GM21447 (cell line): ENCODE measurements at regions not wholly inside any gene's neighbourhood (a gene's known extent, or its start where the extent isn't known, plus 50 kb on each side); places are given as distances from the start of the nearest gene placed in this dataset.

Source experiments
- ATAC-seq: cut with Tn5 transposase; IDR thresholded peaks from one replicate; pipeline ENCODE4 v1.9.1; 2021; ENCODE audit not compliant: unreplicated experiment

GRCh38 chr13:105202354-105202753, 1333.1 kb downstream of the EFNB2 start:
- ATAC-seq = peak; percentile 55

GRCh38 chr13:105201351-105201750, 1334.1 kb downstream of the EFNB2 start:
- ATAC-seq = no peak

GRCh38 chr13:105200181-105200580, 1335.3 kb downstream of the EFNB2 start:
- no peak for ATAC-seq

DNA sequence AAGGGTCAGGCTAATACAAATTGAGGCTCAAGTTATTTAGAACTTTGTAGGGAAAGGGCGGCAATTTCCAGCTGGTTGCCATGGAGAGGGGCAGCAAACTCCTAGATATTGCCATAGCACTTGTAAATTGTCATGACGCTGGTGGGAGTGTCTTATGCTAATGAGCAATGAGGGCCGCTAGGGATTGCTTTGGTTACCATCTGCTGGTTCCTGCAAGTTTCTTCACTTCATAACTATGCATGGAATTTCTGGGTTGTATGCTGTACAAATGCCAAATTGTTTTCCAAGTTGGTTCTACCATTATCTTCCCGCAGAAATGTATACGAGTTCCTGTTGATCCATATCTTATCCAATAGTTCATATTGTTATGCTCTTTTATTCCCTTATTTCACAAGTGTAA, 1339.4 kb downstream of the EFNB2 start:
- ATAC-seq = no peak

- no peak for ATAC-seq
Observed at GRCh38 chr13:105193026-105193425, 1342.4 kb downstream of the EFNB2 start.

DNA sequence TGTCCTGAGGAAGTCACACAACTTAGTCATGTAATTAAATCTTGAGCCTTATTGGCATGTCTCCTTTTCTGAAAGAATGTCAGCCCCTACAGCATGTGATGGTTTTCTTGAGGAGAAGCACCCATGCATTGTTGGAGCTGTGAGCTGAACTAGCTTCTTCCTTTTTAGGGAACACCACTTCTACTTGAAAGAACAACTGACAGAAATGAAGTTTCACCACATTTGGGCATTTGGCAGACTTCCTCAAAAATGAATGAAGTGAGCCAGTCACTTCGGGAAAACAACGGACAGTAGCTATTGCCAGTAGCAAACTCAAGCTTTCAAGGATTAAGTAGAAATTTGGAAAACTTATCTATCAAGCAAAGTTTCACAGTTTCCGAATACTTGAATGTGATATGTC, 1351.3 kb downstream of the EFNB2 start:
- ATAC-seq = no peak

GRCh38 chr13:105177265-105177900, 1358.1 kb downstream of the EFNB2 start:
- ATAC-seq = no peak

DNA sequence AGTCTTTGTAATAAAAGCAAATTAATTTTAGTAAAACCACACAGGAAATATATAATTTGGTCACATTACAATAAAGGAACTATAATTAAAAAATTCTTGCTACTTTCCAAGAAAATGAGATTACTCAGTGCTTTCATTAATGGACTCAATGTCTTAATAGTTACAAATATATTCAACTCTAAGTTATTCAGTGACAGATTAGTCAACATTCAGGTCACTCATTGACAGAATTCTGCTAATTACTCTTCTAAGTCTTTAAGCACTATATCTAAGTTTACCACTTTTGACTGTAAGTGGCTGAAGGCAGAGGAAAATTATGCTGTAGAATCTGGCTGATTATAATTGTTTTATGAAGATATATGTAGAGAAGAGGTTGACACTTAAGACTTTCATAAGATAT, 1365.0 kb downstream of the EFNB2 start:
- ATAC-seq = no peak

DNA sequence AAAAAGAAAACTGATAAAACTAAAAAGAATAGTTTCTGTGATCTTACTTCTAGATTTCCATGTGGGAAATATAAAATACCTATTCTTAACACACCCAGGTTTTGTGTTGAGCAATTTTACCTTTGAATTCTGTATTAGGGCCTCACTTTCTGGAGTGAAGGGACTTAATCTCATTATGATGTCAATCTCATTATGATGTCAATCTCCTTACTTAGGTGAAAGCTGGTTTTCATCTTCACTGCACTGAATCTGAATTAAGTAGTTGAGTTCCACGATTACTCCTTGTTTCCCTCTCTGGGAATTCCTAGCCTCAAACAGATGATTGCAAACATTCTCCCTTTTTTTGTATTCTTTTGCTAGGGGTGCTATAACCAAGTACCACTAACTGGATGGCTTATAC, 1367.2 kb downstream of the EFNB2 start:
- no peak for ATAC-seq

GRCh38 chr13:105167385-105167784, 1368.1 kb downstream of the EFNB2 start:
- ATAC-seq = no peak

- ATAC-seq = peak; percentile 86
Observed at GRCh38 chr13:105165449-105166125, 1369.9 kb downstream of the EFNB2 start.

- no peak for ATAC-seq
Observed at GRCh38 chr13:105159841-105160240, 1375.6 kb downstream of the EFNB2 start.

GRCh38 chr13:105153611-105154010, 1381.9 kb downstream of the EFNB2 start:
- ATAC-seq = no peak

DNA sequence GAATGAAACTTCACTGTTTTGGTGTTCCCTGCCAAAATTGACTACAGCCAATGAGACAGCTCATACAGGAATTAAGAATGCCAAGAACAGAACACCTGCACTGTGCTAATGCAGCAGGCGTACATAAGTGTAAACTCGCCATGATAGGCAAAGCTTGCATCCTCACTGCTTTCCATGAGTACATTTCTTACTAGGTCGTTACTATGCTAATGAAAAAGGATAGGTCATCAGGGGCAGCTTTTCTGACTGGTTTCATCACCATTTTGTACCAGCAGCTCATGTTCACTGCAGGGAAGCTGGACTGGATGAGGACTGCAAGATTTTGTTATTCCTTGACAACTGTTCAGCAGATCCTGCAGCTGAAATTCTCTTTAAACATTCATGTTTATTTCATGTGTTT, 1383.8 kb downstream of the EFNB2 start:
- ATAC-seq = no peak

DNA sequence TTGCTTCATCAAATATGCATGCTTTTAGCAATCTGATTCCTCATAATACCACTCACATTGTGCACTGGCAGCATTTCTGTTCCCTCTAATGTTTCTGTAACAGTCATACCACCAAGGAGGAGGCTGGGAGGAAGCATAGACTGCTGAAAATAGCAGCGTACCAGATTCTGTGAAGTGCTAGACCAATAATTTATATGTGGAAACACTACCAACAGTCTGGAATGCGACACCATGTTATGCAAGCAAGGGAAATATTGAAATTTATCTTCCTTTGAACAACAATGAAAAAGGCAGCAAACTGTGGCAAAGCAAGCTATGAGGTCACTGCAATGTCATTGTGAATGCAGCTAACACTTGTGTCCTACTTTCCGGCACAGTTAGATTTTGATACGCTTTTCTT, 1388.0 kb downstream of the EFNB2 start:
- no peak for ATAC-seq

- no peak for ATAC-seq
Observed at GRCh38 chr13:105144936-105145335, 1390.5 kb downstream of the EFNB2 start.

DNA sequence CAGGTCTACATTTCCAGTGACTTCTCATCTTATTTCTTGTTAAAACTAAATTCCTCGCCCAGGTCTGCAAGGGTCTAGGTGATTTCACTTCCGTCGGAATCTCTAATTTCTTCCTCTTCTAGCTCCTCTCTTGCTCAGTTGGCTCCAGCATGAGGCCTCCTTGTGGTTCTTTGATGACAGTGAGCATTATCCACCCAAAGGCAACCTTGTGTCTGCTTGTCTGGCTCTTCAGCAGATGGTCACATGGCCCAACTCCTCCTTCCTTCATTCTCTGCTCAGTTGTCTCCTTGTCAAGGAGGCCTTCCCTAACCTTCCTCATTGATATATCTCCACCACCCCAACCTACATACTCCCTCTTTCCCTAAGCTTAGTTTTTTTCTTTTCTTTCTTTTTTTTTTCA, 1391.4 kb downstream of the EFNB2 start:
- ATAC-seq = no peak

- no peak for ATAC-seq
Observed at GRCh38 chr13:105142556-105142955, 1392.9 kb downstream of the EFNB2 start.

DNA sequence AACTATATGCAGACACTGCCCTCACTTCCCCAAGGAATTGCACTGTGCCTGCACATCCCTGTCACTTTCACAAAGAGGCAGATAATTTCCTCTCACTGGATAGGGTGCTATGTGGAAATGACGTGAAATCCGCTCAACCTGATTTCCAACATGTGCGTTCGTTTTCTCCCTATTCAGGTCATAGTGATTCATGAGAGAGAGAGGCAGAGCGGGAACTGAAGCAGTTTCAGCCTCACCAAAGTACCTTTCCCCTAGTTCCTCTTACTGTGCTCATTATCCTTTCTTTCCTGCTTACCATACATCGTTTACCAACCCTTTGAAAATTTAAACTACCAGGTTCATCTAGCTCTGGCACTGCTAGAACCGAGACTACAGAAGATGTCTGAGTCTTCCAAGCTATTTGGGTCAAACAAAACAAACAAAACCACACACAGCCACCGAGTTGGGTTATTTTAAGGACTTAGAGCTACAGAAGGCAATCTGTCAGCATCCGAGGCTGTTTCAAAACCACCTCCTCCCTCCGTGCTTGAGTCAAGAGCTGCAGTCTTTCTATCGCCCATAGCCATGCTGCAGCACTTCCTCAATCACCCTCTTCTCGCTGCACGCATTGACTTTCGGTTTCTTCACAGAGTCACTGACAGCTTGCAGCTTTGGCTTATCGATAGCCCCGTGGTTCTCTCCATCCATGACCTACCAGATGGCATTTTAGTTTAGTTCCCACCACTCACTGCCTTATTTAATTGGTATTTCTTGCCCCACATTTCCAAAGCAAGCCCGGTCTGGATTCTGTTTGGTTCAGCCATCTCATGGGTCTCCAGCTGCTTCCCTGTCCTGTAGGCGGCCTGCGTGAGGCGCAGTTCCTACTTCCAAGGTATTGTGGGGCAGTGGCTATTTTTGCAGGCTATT, 1395.8 kb downstream of the EFNB2 start:
- peak; percentile 97 for ATAC-seq

DNA sequence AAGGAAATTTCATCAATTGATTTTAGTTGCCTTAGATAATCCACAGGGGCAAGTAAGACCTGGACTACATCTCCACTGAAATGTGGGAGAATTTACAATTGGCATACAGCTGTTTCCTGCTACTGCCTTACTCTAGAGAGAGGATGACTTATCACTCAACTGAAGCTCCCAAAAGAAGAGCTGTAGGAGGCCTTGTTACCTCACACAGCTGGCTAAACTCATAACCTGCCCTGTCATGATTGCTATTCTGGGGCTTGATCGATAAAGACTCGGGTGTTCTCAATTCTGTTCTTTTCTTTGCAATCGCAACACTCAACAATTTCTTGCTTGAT, 1396.4 kb downstream of the EFNB2 start:
- ATAC-seq = peak; percentile 8

DNA sequence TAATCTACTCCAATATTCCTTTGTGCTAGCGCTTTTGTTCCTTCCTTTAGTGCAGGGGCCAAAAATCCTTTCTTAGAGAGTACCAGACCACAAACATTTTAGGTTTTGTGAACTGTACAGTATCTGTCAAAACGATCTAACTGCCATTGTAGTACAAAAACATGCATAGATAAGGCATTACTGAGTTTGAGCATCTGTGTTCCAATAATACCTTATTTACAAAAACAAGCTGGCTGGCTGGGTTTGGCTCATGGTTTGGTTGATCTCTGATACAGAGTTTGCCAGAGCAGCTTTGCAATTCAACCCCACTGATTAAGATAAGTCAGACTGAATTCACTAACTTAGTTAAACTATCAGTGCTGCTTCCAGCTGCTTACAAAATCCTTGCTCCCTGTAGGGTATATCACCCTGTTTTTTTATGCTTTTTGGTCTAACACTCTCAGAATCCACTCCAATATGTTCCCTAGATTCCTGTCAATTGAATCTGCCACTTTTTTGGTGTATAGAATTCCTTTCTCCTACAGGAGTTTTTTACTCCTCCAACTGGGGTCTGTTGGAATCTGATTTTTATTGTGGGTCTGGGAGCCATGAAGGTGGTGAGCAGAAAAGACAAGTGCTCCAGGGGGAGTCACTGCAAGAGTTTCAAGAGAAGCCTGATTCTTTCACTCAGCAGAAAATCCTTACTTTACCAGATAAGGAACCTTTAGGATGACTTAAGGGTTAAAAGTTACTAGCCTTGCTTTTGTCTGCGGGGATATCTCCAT, 1399.4 kb downstream of the EFNB2 start:
- no peak for ATAC-seq
